Mesenchymal stem cell (in vitro differentiated cells and primary cell): ENCODE measurements at regions not wholly inside any gene's neighbourhood (a gene's known extent, or its start where the extent isn't known, plus 50 kb on each side); places are given as distances from the start of the nearest gene placed in this dataset.

ENCODE experiments used
- DNase-seq: peaks from one replicate; pipeline ENCODE4 v3.0.0-alpha.2; 2013
- H2AFZ ChIP-seq: one replicate; pipeline ENCODE4 v1.6.1; 2013; ENCODE audit warnings: low read depth, mild to moderate bottlenecking, control low read depth, inconsistent platforms, low read length, moderate library complexity
- H2AK5ac ChIP-seq: 2 replicates; pipeline ENCODE4 v1.6.1; 2013; ENCODE audit warnings: low read length, moderate library complexity, mild to moderate bottlenecking, inconsistent platforms; ENCODE audit not compliant: severe bottlenecking
- H2BK120ac ChIP-seq: one replicate; pipeline ENCODE4 v1.6.1; 2013; ENCODE audit warnings: low read depth, mild to moderate bottlenecking, inconsistent platforms, low read length, moderate library complexity
- H2BK12ac ChIP-seq, 2 experiments: one replicate each; pipeline ENCODE4 v1.6.1; 2013; ENCODE audit warnings: inconsistent platforms in 2 of 2, low read length in 2 of 2, mild to moderate bottlenecking in 2 of 2, moderate library complexity in 2 of 2, control low read depth in 1 of 2
- H2BK15ac ChIP-seq: one replicate; pipeline ENCODE4 v1.6.1; 2013; ENCODE audit warnings: mild to moderate bottlenecking, low read depth, inconsistent platforms; ENCODE audit not compliant: poor library complexity, severe bottlenecking
- H2BK5ac ChIP-seq: 2 replicates; pipeline ENCODE4 v1.6.1; 2013; ENCODE audit warnings: low read depth, mild to moderate bottlenecking, low read length, control low read depth, inconsistent platforms; ENCODE audit not compliant: poor library complexity, severe bottlenecking
- H3K14ac ChIP-seq, 2 experiments: one replicate each; pipeline ENCODE4 v1.6.1; 2013; ENCODE audit warnings: inconsistent platforms in 2 of 2, low read length in 2 of 2, control low read depth in 1 of 2, mild to moderate bottlenecking in 1 of 2, moderate library complexity in 1 of 2
- H3K18ac ChIP-seq, 2 experiments: one replicate each; pipeline ENCODE4 v1.6.1; 2013; ENCODE audit warnings: inconsistent platforms in 2 of 2, low read length in 2 of 2, control low read depth in 1 of 2, low read depth in 1 of 2, mild to moderate bottlenecking in 1 of 2
- H3K23ac ChIP-seq, 2 experiments: one replicate each; pipeline ENCODE4 v1.6.1; 2013; ENCODE audit warnings: inconsistent platforms in 2 of 2, low read length in 2 of 2, mild to moderate bottlenecking in 2 of 2, moderate library complexity in 2 of 2, control low read depth in 1 of 2
- H3K27ac ChIP-seq: 2 replicates; pipeline ENCODE4 v1.5.1; 2013; ENCODE audit warnings: mild to moderate bottlenecking, moderate library complexity, low read length, control low read depth, inconsistent platforms; ENCODE audit not compliant: poor library complexity, severe bottlenecking
- H3K27me3 ChIP-seq, 2 experiments: 2 replicates each; pipeline versions ENCODE4 v1.6.1 to v1.7.0; 2013; ENCODE audit warnings: low read length in 2 of 2, mild to moderate bottlenecking in 2 of 2, moderate library complexity in 2 of 2, control low read depth in 1 of 2, inconsistent platforms in 1 of 2; ENCODE audit not compliant: control insufficient read depth in 1 of 2, insufficient read depth in 1 of 2
- H3K36me3 ChIP-seq, 2 experiments: 2 replicates each; pipeline versions ENCODE4 v1.6.1 to v1.7.0; 2013; ENCODE audit warnings: low read length in 2 of 2, control low read depth in 1 of 2, inconsistent platforms in 1 of 2, low read depth in 1 of 2, mild to moderate bottlenecking in 1 of 2; ENCODE audit not compliant: insufficient read depth in 2 of 2, control insufficient read depth in 1 of 2
- H3K4ac ChIP-seq, 2 experiments: one replicate each; pipeline ENCODE4 v1.6.1; 2013; ENCODE audit warnings: inconsistent platforms in 2 of 2, low read length in 2 of 2, mild to moderate bottlenecking in 2 of 2, moderate library complexity in 2 of 2, control low read depth in 1 of 2, low read depth in 1 of 2
- H3K4me1 ChIP-seq: 2 replicates; pipeline ENCODE4 v1.6.1; 2013; ENCODE audit warnings: low read depth, low read length, control low read depth; ENCODE audit not compliant: control insufficient read depth, insufficient read depth
- H3K4me2 ChIP-seq: 2 replicates; pipeline ENCODE4 v1.6.1; 2013; ENCODE audit warnings: low read length, mild to moderate bottlenecking, inconsistent platforms; ENCODE audit not compliant: poor library complexity, severe bottlenecking
- H3K4me3 ChIP-seq, 2 experiments: 2 replicates each; pipeline versions ENCODE4 v1.5.1 to v1.7.0; 2013; ENCODE audit warnings: low read length in 2 of 2, mild to moderate bottlenecking in 2 of 2, control low read depth in 1 of 2, low read depth in 1 of 2; ENCODE audit not compliant: insufficient read depth in 1 of 2
- H3K79me1 ChIP-seq: replicated peaks from 2 replicates; pipeline ENCODE4 v1.6.1; 2013; ENCODE audit warnings: mild to moderate bottlenecking, control low read depth, low read length, inconsistent platforms; ENCODE audit not compliant: poor library complexity, severe bottlenecking
- H3K9ac ChIP-seq: 2 replicates; pipeline ENCODE4 v1.7.0; 2013; ENCODE audit warnings: mild to moderate bottlenecking, low read length, moderate library complexity
- H3K9me3 ChIP-seq: 2 replicates; pipeline ENCODE4 v1.7.0; 2013; ENCODE audit warnings: mild to moderate bottlenecking, low read length; ENCODE audit not compliant: control insufficient read depth
- H4K8ac ChIP-seq: one replicate; pipeline ENCODE4 v1.6.1; 2013; ENCODE audit warnings: inconsistent platforms, mild to moderate bottlenecking, low read length, moderate library complexity
- H4K91ac ChIP-seq: one replicate; pipeline ENCODE4 v1.6.1; 2013; ENCODE audit warnings: mild to moderate bottlenecking, low read length, inconsistent platforms
- WGBS: methylation state at CpG from one replicate; pipeline ENCODE4 v1.1.7; 2013; ENCODE audit warnings: mixed read lengths; 5-methylcytosine and 5-hydroxymethylcytosine counted together

- Histone ChIP-seq H3K23ac (no peak overlapping the region), H4K91ac (no peak overlapping the region), H4K8ac (no peak overlapping the region), H2BK12ac (no peak overlapping the region), H3K4me1 (no peaks in the 10 kb centered on the region), H3K27ac (no peak overlapping the region), H3K14ac (no peak overlapping the region), H2BK120ac (no peak overlapping the region), H3K79me1 (no peaks in the 10 kb centered on the region), H2BK15ac (no peak overlapping the region), H3K9ac (no peak overlapping the region), H3K4me2 (no peak overlapping the region), H3K36me3 (no peaks in the 10 kb centered on the region), H2AK5ac (no peak overlapping the region), H2BK5ac (no peak overlapping the region), H3K9me3 (no peaks in the 10 kb centered on the region), H3K18ac (no peak overlapping the region), H3K4me3 (no peak overlapping the region), H2AFZ (no peak overlapping the region), H3K27me3 (peaks cover 0 to 4% of the 10 kb centered on the region in 2 experiments), H3K4ac (no peak overlapping the region)
- DNase-seq: no peak
- 45% methylated on average over 6 of the region's 6 CpGs for WGBS
Observed at GRCh38 chr5:15354021-15354420, 146.0 kb upstream of the FBXL7 start.

GRCh38 chr5:15353086-15353645 lies 146.8 kb upstream of the FBXL7 start:
- Histone ChIP-seq H3K23ac (no peak overlapping the region), H3K14ac (no peak overlapping the region), H3K9ac (no peak overlapping the region), H3K36me3 (no peaks in the 10 kb centered on the region), H3K4ac (no peak overlapping the region), H2BK120ac (no peak overlapping the region), H2BK15ac (no peak overlapping the region), H3K4me3 (no peak overlapping the region), H3K4me1 (no peaks in the 10 kb centered on the region), H3K9me3 (no peaks in the 10 kb centered on the region), H3K4me2 (no peak overlapping the region), H3K27ac (no peak overlapping the region), H3K27me3 (peaks cover 0 to 4% of the 10 kb centered on the region in 2 experiments), H3K18ac (no peak overlapping the region), H2BK5ac (no peak overlapping the region), H4K8ac (no peak overlapping the region), H2AFZ (no peak overlapping the region), H2AK5ac (no peak overlapping the region), H2BK12ac (no peak overlapping the region), H4K91ac (no peak overlapping the region), H3K79me1 (no peaks in the 10 kb centered on the region)
- no peak for DNase-seq
- 47% methylated on average over 3 of the region's 3 CpGs for WGBS

GRCh38 chr5:15350614-15351013 lies 149.4 kb upstream of the FBXL7 start:
- Histone ChIP-seq H3K4me1 (no peaks in the 10 kb centered on the region), H2AFZ (no peak overlapping the region), H3K27ac (no peak overlapping the region), H3K27me3 (peaks cover 0 to 4% of the 10 kb centered on the region in 2 experiments), H3K9me3 (no peaks in the 10 kb centered on the region), H2AK5ac (no peak overlapping the region), H2BK15ac (no peak overlapping the region), H4K8ac (no peak overlapping the region), H2BK12ac (no peak overlapping the region), H3K23ac (no peak overlapping the region), H3K36me3 (no peaks in the 10 kb centered on the region), H4K91ac (no peak overlapping the region), H3K14ac (no peak overlapping the region), H3K4ac (no peak overlapping the region), H3K4me3 (no peak overlapping the region), H2BK120ac (no peak overlapping the region), H3K4me2 (no peak overlapping the region), H2BK5ac (no peak overlapping the region), H3K9ac (no peak overlapping the region), H3K18ac (no peak overlapping the region), H3K79me1 (no peaks in the 10 kb centered on the region)
- WGBS: no CpG with 5 or more reads among the region's 1 CpG
- no peak for DNase-seq

- Histone ChIP-seq H4K8ac (no peak overlapping the region), H3K27me3 (no peaks in the 10 kb centered on the region), H2BK12ac (no peak overlapping the region), H2BK15ac (no peak overlapping the region), H3K79me1 (no peaks in the 10 kb centered on the region), H3K9me3 (no peaks in the 10 kb centered on the region), H2AFZ (no peak overlapping the region), H3K36me3 (no peaks in the 10 kb centered on the region), H3K18ac (no peak overlapping the region), H3K14ac (no peak overlapping the region), H3K9ac (no peak overlapping the region), H2BK120ac (no peak overlapping the region), H3K23ac (no peak overlapping the region), H3K4me1 (no peaks in the 10 kb centered on the region), H2BK5ac (no peak overlapping the region), H3K4ac (no peak overlapping the region), H3K27ac (no peak overlapping the region), H4K91ac (no peak overlapping the region), H3K4me2 (no peak overlapping the region), H3K4me3 (no peak overlapping the region), H2AK5ac (no peak overlapping the region)
- no peak for DNase-seq
- WGBS: 76% methylated on average over 5 of the region's 5 CpGs
Observed at GRCh38 chr5:15346738-15347137, 153.2 kb upstream of the FBXL7 start.
